ENCODE measurements at regions not wholly inside any gene's neighbourhood (a gene's known extent, or its start where the extent isn't known, plus 50 kb on each side); places are given as distances from the start of the nearest gene placed in this dataset.

GRCh38 chr4:180909279-180909678, 1333.9 kb upstream of the TENM3 start:
- TF ChIP-seq POLR2A (IDR thresholded peaks at IDR 0.05; ENCODE audit: low read depth, low read length) (no peak), TAF1 (IDR thresholded peaks at IDR 0.05; ENCODE audit: borderline replicate concordance, low read depth, low read length) (no peak), POLR2AphosphoS5 (IDR thresholded peaks at IDR 0.05; ENCODE audit: low read depth, low read length) (no peak)
